H1 (cell line): ENCODE measurements at regions not wholly inside any gene's neighbourhood (a gene's known extent, or its start where the extent isn't known, plus 50 kb on each side); places are given as distances from the start of the nearest gene placed in this dataset.
A peak's percentile ranks its signal among the peaks of the same experiment; 100 is the strongest.

ENCODE experiments used
- CTCF ChIA-PET: fragments of 300-600 bp; sonication (Branson Sonifier 250); formaldehyde crosslinking; loops from one replicate; lab custom pipeline; 2021; ENCODE audit not compliant: partially characterized antibody; lab: Charles Lee
- POLR2A ChIA-PET: fragments of 300-600 bp; sonication (Branson Sonifier 250); formaldehyde crosslinking; loops from one replicate; lab custom pipeline; 2021; ENCODE audit warnings: inconsistent platforms; ENCODE audit not compliant: partially characterized antibody; lab: Charles Lee
- DNase-seq, 2 experiments: peaks; one replicate each; pipeline versions ENCODE4 v3.0.0 to v3.0.0-alpha.2; 2010 to 2022; ENCODE audit warnings: low spot score in 2 of 2, low read depth in 1 of 2, mixed read lengths in 1 of 2
- FAIRE-seq: peaks from 2 replicates; lab custom pipeline; 2011; peaks lifted over from hg19 to GRCh38; lab: Jason Lieb, UNC
- H2AFZ ChIP-seq: 2 replicates; pipeline ENCODE4 v1.8.1; 2012; ENCODE audit warnings: low read length, inconsistent platforms
- H2AK5ac ChIP-seq: 2 replicates; pipeline ENCODE4 v1.6.1; 2013; ENCODE audit warnings: low read depth, low read length
- H2BK120ac ChIP-seq: replicated peaks from 2 replicates; pipeline ENCODE3; 2013; ENCODE audit warnings: low read depth, low read length, inconsistent platforms
- H2BK12ac ChIP-seq: 2 replicates; pipeline ENCODE4 v1.6.1; 2013; ENCODE audit warnings: low read depth, low read length
- H2BK15ac ChIP-seq: 2 replicates; pipeline ENCODE4 v1.6.1; 2013; ENCODE audit warnings: low read length
- H2BK20ac ChIP-seq: 2 replicates; pipeline ENCODE4 v1.6.1; 2013; ENCODE audit warnings: low read length
- H2BK5ac ChIP-seq: 2 replicates; pipeline ENCODE4 v1.6.1; 2013; ENCODE audit warnings: low read depth, low read length
- H3K14ac ChIP-seq: 2 replicates; pipeline ENCODE4 v1.6.1; 2013; ENCODE audit warnings: inconsistent platforms; ENCODE audit not compliant: insufficient read length
- H3K18ac ChIP-seq: 2 replicates; pipeline ENCODE4 v1.6.1; 2013; ENCODE audit warnings: low read length; ENCODE audit errors: extremely low read depth
- H3K23ac ChIP-seq: 2 replicates; pipeline ENCODE4 v1.6.1; 2013; ENCODE audit warnings: inconsistent platforms; ENCODE audit not compliant: insufficient read length
- H3K23me2 ChIP-seq: 2 replicates; pipeline ENCODE4 v1.6.1; 2013; ENCODE audit warnings: low read depth, low read length
- H3K27ac ChIP-seq: 2 replicates; pipeline ENCODE4 v1.6.1; 2011; ENCODE audit warnings: low read depth, low read length, inconsistent platforms
- H3K27me3 ChIP-seq, 4 experiments: replicated peaks in 1 of 4; 1 replicate in 1 of 4; 2 replicates in 3 of 4; pipeline versions ENCODE4 v1.6.1 to v1.8.1; 2011 to 2013; ENCODE audit warnings: low read length in 3 of 4, mild to moderate bottlenecking in 3 of 4, inconsistent platforms in 2 of 4, mixed read lengths in 2 of 4, moderate library complexity in 1 of 4; ENCODE audit not compliant: control insufficient read depth in 3 of 4, insufficient read depth in 3 of 4; ENCODE audit errors: extremely low read depth in 1 of 4
- H3K36me3 ChIP-seq, 4 experiments: 2 replicates each; pipeline versions ENCODE4 v1.6.1 to v1.8.1; 2011 to 2013; ENCODE audit warnings: mild to moderate bottlenecking in 4 of 4, low read length in 3 of 4, moderate library complexity in 2 of 4, control low read depth in 1 of 4, inconsistent platforms in 1 of 4; ENCODE audit not compliant: insufficient read depth in 4 of 4, control insufficient read depth in 2 of 4
- H3K4ac ChIP-seq: replicated peaks from 2 replicates; pipeline ENCODE3; 2013; ENCODE audit warnings: low read length, low read depth, mixed read lengths, inconsistent platforms; ENCODE audit not compliant: insufficient read length
- H3K4me1 ChIP-seq, 4 experiments: replicated peaks in 1 of 4; 1 replicate in 1 of 4; 2 replicates in 3 of 4; pipeline versions ENCODE4 v1.6.1 to v1.8.1; 2011 to 2013; ENCODE audit warnings: low read length in 3 of 4, inconsistent platforms in 2 of 4, mixed read lengths in 1 of 4; ENCODE audit not compliant: insufficient read depth in 4 of 4, control insufficient read depth in 3 of 4
- H3K4me2 ChIP-seq, 2 experiments: 2 replicates each; pipeline versions ENCODE4 v1.6.1 to v1.8.1; 2011 to 2013; ENCODE audit warnings: low read depth in 2 of 2, low read length in 2 of 2, control low read depth in 1 of 2, inconsistent platforms in 1 of 2, mild to moderate bottlenecking in 1 of 2; ENCODE audit not compliant: insufficient read depth in 1 of 2
- H3K4me3 ChIP-seq, 4 experiments: fragments of 200-600, 300-600 bp in 1 of 4; sonication (generic), shearing (Covaris generic), sonication (Bioruptor Twin) in 1 of 4; 2 replicates each; pipeline versions ENCODE4 v1.5.1 to v1.8.1; 2011 to 2016; ENCODE audit warnings: low read length in 4 of 4, low read depth in 3 of 4, control low read depth in 2 of 4, inconsistent platforms in 2 of 4, mild to moderate bottlenecking in 2 of 4, mixed read lengths in 1 of 4, moderate library complexity in 1 of 4; ENCODE audit not compliant: insufficient read depth in 2 of 4; ENCODE audit errors: extremely low read depth in 1 of 4
- H3K56ac ChIP-seq: replicated peaks from 2 replicates; pipeline ENCODE3; 2013; ENCODE audit warnings: low read depth, mild to moderate bottlenecking, mixed read lengths, low read length, inconsistent platforms; ENCODE audit not compliant: insufficient read length
- H3K79me1 ChIP-seq: 2 replicates; pipeline ENCODE4 v1.6.1; 2013; ENCODE audit warnings: low read depth, low read length, control low read depth
- H3K79me2 ChIP-seq, 2 experiments: 2 replicates each; pipeline versions ENCODE4 v1.6.1 to v1.8.1; 2012 to 2013; ENCODE audit warnings: low read length in 2 of 2, mild to moderate bottlenecking in 2 of 2, inconsistent platforms in 1 of 2; ENCODE audit not compliant: insufficient read depth in 2 of 2, control insufficient read depth in 1 of 2
- H3K9ac ChIP-seq, 4 experiments: replicated peaks in 1 of 4; 1 replicate in 1 of 4; 2 replicates in 3 of 4; pipeline versions ENCODE4 v1.6.1 to v1.8.1; 2011 to 2013; ENCODE audit warnings: low read depth in 3 of 4, low read length in 3 of 4, control low read depth in 2 of 4, mild to moderate bottlenecking in 2 of 4, moderate library complexity in 2 of 4, inconsistent platforms in 1 of 4; ENCODE audit errors: extremely low read depth in 1 of 4
- H3K9me3 ChIP-seq, 2 experiments: 2 replicates each; pipeline versions ENCODE4 v1.6.1 to v1.8.1; 2012 to 2013; ENCODE audit warnings: mild to moderate bottlenecking in 2 of 2, moderate library complexity in 2 of 2, control low read depth in 1 of 2, inconsistent platforms in 1 of 2, low read depth in 1 of 2, low read length in 1 of 2, mixed read lengths in 1 of 2; ENCODE audit not compliant: insufficient read depth in 2 of 2
- H4K20me1 ChIP-seq, 2 experiments: replicated peaks in 1 of 2; 2 replicates each; pipeline versions ENCODE3 to v1.8.1; 2011 to 2013; ENCODE audit warnings: inconsistent platforms in 2 of 2, low read length in 2 of 2, mild to moderate bottlenecking in 1 of 2; ENCODE audit not compliant: insufficient read depth in 2 of 2, control insufficient read depth in 1 of 2
- H4K5ac ChIP-seq: 2 replicates; pipeline ENCODE4 v1.6.1; 2013; ENCODE audit warnings: low read length, low read depth, mixed read lengths, inconsistent platforms; ENCODE audit not compliant: insufficient read length
- H4K8ac ChIP-seq: 2 replicates; pipeline ENCODE4 v1.8.0; 2013; ENCODE audit warnings: mild to moderate bottlenecking, moderate library complexity, low read length, inconsistent platforms; ENCODE audit not compliant: insufficient read depth; ENCODE audit errors: extremely low read depth
- H4K91ac ChIP-seq: replicated peaks from 2 replicates; pipeline ENCODE3; 2013; ENCODE audit warnings: low read length, mixed read lengths, inconsistent platforms; ENCODE audit not compliant: insufficient read length
- CTBP2 ChIP-seq: IDR thresholded peaks from 2 replicates; pipeline ENCODE4 v1.7.0; 2011; ENCODE audit warnings: borderline replicate concordance, mild to moderate bottlenecking, moderate library complexity, mixed read lengths, low read length; ENCODE audit not compliant: insufficient read depth, insufficient read length
- EGR1 ChIP-seq: IDR thresholded peaks from 2 replicates; pipeline ENCODE4 v1.6.1; 2011; ENCODE audit warnings: low read depth, low read length, borderline replicate concordance
- SIX5 ChIP-seq: IDR thresholded peaks from 2 replicates; pipeline ENCODE4 v1.6.1; 2011; ENCODE audit warnings: mild to moderate bottlenecking, low read depth, low read length
- SP1 ChIP-seq: IDR thresholded peaks from 2 replicates; pipeline ENCODE4 v1.6.1; 2011; ENCODE audit warnings: low read depth, low read length
- SP4 ChIP-seq: IDR thresholded peaks from 2 replicates; pipeline ENCODE4 v1.6.1; 2012; ENCODE audit warnings: low read length, inconsistent platforms
- WGBS, 2 experiments: shearing (Covaris generic) in 1 of 2; methylation state at CpG; one replicate each; pipeline versions ENCODE4 v1.1.6 to v1.1.7; 2013 to 2015; ENCODE audit warnings: low lambda C conversion rate in 2 of 2, mixed read lengths in 2 of 2, inconsistent platforms in 1 of 2, low coverage in 1 of 2, missing lambda C conversion rate in 1 of 2; ENCODE audit not compliant: insufficient replicate concordance in 2 of 2, insufficient coverage in 1 of 2, insufficient read length in 1 of 2; ENCODE audit errors: extremely low coverage in 1 of 2, missing lambda C conversion rate in 1 of 2; 5-methylcytosine and 5-hydroxymethylcytosine counted together

- TF ChIP-seq SP1, result no peak
- TF ChIP-seq SP4, result no peak
- no peak for TF ChIP-seq CTBP2
- no peak for TF ChIP-seq EGR1
- no peak for TF ChIP-seq SIX5
- TF ChIP-seq, all 59 proteins: peak for 0
- no peak for FAIRE-seq
- no peak for DNase-seq
- no peak overlapping the region for H3K4me2 ChIP-seq
- no peak overlapping the region for H3K4ac ChIP-seq
- no peak overlapping the region for H2AFZ ChIP-seq
- peaks cover 6 to 13% (median 9%) of the 10 kb centered on the region in 4 experiments for H3K4me1 ChIP-seq
- no peak overlapping the region for H3K23ac ChIP-seq
- H2BK15ac ChIP-seq, result 0 out of 2 replicates have a peak overlapping the region, but pooled peaks have one; percentile 61
- no peaks in the 10 kb centered on the region; a peak in 1 of 4 replicates for H3K9me3 ChIP-seq
- H4K91ac ChIP-seq, result no peak overlapping the region
- no peak overlapping the region for H3K27ac ChIP-seq
- no peaks in the 10 kb centered on the region for H3K79me2 ChIP-seq
- no peaks in the 10 kb centered on the region; a peak in 1 of 7 replicates for H3K27me3 ChIP-seq
- POLR2A ChIA-PET, result no interaction called here
- no peak overlapping the region for H3K56ac ChIP-seq
- no peak overlapping the region for H2BK5ac ChIP-seq
- no peak overlapping the region for H2BK20ac ChIP-seq
- H3K79me1 ChIP-seq, result no peaks in the 10 kb centered on the region
- H2BK12ac ChIP-seq, result peak overlapping the region; percentile 90; the same call in 1 of the 2 replicates
- H3K4me3 ChIP-seq, result no peak overlapping the region
- no peak overlapping the region for H4K8ac ChIP-seq
- no peaks in the 10 kb centered on the region for H4K20me1 ChIP-seq
- CTCF ChIA-PET, result interaction anchor here (0.6 to 1.3 kb wide), 2 partner anchors 22 to 203 kb away, joined by 3 to 4 read pairs; no protein-coding TSS in a partner anchor
- H3K23me2 ChIP-seq, result no peaks in the 10 kb centered on the region
- H3K9ac ChIP-seq, result no peak overlapping the region
- 94% methylated on average over 18 of the region's 21 CpGs; no CpG with 5 or more reads in 1 of the 2 experiments for WGBS, 2 experiments
- no peak overlapping the region for H4K5ac ChIP-seq
- H2BK120ac ChIP-seq, result no peak overlapping the region
- no peak overlapping the region for H2AK5ac ChIP-seq
- no peak overlapping the region for H3K18ac ChIP-seq
- H3K36me3 ChIP-seq, result no peaks in the 10 kb centered on the region
- H3K14ac ChIP-seq, result no peak overlapping the region
These were observed 306.7 kb upstream of the SALL3 start for GRCh38 chr18:78672862-78673446.
